Astrocyte of the hippocampus (primary cell): ENCODE measurements at regions not wholly inside any gene's neighbourhood (a gene's known extent, or its start where the extent isn't known, plus 50 kb on each side); places are given as distances from the start of the nearest gene placed in this dataset.

ENCODE experiments used
- DNase-seq: peaks from one replicate; pipeline ENCODE4 v3.0.0; 2011; ENCODE audit warnings: low read depth, low spot score

DNA sequence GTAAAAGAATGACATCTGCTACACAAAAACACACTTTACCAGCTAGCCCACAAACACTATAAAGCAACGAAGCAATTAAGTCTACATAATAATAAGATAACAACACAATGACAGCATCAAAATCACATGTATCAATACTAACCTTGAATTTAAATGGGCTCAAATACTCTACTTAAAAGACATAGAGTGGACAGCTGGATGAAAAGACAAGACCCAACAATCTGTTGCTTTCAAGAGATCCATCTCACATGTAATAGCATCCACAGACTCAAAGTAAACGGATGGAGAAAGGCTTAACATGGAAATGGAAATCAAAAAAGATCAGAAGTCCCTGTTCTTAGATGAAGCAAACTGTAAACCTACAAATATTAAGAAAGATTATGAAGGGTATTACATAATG, 2175.9 kb downstream of the PCDH9 start:
- DNase-seq, result no peak

DNA sequence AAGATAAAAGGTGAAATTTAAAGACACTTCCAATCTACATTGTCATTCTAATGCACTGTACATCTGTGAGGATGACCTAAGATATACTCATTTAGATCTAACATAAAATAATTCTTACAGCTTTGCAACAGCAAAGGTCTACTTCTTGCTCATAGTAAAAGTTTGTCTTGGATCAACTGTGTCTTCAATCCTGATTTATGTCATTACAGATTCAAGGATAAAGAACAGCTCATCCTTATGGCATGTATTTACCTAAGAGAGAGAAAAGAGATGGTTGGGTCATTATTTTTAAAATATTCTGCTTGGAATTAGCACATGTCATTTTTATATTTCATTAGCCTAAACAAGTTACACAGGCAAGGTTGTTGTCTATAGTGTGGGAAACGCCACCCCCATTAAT, 2193.1 kb downstream of the PCDH9 start:
- DNase-seq, result peak; percentile 0

DNA sequence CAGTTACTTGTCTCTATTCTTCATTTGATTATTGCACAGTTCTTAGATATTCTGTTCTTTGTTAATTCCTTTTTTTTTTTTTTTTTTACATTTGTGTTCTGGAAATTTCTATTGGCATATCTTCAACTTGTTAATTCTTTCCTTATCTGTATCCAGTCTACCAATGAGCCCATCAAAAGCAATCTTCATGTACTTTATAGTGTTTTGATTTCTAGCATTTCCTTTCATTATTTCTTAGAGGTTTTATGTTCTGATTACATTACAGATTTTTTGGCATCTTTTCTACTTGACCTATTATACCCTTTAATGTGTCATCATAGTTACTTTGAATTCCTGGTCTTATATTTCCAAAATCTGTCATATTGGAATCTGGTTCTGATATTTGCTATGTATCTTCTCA, 2194.8 kb downstream of the PCDH9 start:
- DNase-seq, result no peak

DNA sequence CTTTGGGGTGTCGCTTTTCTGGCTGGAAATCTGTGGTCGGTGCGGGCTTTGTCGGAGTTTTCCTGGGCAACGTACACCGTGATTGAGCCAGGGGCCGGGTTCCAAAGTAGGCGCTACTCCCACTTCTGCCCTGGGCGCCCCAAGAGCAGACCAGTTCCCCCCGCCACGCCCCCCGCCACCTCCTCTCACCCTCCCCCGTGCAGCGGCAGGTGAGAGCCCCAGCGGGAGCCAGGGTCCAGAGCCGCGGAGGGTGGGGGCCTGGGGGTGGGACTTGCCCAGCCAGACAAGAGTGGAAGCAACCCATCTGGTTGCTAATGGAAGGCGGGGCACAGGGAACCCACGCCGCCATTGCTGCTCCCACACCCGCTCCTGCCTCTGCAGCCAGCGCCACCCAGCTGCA, 2195.9 kb downstream of the PCDH9 start:
- no peak for DNase-seq

DNA sequence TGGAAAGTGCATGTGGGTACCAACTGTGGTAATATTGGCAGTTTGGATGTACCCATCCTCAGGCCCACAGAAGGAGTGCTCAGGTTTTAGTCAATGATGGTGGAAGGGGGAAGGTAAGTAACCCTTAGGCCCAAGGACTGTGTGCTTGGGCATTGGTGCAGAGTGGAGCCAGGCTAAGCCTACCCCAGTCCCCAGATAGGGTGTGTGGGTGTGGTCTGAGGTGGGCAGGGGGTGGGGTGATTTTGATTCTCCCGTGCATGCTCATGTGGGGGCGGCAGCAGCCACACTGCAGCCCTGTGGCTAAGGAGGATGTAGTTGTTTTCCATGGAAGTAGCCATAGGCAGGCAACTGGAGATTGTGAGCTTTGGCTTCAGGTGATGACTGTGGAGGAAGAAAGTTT, 2197.3 kb downstream of the PCDH9 start:
- DNase-seq, result no peak

DNA sequence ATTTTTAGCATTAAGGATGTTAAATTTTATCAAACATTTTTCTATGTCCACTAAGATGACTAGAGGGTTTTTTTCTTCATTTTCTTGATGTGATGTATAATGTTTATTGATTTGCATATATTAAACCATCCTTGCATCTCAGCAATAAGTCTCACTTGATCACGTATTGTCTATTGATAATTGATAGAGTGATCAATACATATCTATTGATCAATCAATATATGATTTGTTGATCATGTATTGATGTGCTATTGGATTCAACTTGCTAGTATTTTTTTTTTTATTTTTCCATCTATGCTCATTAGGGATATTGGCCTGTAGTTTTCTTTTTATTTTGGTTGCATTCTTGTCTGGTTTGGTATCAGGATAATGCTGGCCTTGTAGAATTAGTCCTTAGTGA, 2202.0 kb downstream of the PCDH9 start:
- no peak for DNase-seq

DNA sequence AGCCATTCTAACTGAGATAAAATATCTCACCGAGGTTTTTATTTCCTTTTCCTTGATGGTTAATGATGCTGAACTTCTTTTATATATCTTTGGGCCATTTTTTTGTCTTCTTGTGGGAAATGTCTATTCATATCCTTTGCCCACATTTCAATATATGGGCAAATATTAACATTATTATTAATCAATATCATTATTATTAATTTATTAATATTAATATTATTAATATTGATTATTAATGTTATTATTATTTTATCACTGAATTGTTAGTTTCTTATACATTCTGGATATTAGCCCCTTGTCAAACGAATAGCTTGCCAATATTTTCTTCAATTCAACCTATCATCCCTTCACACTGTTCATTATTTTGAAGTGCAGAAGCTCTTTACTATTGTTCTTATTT, 2203.6 kb downstream of the PCDH9 start:
- DNase-seq, result no peak

DNA sequence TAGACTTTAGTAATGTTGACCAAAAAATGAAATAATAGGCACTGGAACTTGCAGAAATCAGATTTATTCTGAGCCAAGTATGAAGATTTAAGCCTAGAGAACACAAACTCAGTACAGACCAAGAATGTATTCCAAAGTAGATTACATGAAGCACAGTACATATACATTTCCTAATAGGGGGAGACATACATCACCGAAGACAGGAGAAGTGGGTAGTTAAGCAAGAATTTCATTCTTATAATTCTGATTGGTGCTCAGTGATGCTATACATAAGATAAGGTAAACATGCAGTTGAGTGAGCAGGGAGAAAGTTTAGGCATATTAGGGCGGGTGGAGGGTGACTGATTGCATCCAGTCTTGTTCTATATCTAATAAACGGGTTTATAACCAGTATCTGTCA, 2218.8 kb downstream of the PCDH9 start:
- no peak for DNase-seq

DNA sequence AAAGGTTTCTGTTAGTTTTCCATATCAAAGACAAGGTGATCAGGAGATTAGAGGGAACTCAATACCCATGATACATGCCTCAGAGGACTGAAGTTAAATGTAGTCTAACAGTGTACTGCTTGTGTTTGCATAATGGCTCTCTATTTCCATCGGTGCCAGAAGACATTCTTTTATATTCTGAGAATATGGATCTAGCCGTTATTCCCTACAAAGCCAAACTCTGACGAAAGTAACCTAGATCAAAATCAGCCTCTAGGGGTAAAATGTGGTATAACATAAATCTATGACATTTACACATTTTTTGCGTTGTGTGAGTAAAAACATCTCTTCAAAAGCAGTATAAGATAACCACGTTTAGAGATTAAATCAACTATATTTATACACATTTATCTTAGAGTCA, 2232.7 kb downstream of the PCDH9 start:
- no peak for DNase-seq

DNA sequence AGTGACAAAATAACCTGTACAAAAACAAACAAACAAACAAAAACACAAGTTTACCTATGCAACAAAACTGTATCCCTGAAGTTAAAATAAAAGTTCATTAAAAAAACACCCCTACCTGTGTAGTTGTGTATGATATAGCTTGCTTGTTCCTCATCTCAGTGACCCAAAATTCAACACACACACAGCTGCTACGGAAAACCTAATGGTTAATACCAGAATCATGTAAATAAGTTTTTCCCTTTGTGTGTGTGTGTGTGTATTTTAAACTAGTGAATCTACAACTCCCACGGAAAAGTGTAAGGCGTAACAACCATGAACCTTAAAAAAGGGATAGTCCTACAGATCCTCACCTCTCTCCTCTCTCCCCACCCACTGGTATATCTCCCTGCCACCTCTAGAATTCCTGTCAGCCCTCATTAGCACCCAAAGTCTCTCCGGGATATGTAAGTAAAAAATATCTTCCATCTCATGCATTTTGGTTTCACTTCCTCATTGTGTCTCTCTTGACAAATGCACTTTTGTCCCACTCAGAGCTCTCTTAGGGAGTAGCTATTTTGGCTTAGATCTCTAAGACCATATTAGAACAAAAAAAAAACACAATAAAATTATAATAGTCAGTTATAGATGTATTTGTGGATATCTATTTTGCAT, 2236.5 kb downstream of the PCDH9 start:
- DNase-seq, result no peak

DNA sequence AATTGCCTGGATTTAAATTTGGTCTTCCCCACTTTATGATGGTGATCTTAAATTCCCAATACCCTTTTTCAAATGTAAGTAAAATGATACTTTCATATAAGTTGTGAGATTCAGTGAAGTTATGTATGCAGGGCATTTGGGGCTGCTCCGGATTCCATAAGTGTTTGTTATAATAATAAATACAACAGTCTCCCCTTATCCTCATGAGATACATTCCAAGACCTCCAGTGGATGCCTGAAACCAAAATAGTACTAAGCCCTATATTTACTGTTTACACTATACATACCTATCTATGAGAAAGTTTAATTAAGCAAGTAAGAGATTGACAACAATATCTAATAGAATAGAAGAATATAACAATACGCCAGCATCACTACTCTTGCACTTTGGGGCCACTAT, 2237.8 kb downstream of the PCDH9 start:
- DNase-seq, result no peak

DNA sequence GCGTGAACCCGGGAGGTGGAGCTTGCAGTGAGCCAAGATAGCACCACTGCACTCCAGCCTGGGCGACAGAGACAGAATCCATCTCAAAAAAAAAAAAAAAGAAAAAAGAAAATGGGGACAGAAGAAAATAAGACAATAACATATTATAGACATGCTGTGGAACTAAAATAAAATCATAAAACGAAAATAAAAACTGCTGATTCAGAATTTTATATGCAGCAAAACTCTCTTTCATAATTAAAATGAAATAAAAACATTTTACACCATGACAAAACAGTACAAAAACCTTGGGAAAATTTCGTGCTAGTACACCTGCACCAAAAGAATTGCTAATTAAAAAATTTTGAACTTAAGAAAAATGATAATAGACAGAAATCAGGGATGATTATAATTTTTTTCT, 2245.1 kb downstream of the PCDH9 start:
- no peak for DNase-seq

DNA sequence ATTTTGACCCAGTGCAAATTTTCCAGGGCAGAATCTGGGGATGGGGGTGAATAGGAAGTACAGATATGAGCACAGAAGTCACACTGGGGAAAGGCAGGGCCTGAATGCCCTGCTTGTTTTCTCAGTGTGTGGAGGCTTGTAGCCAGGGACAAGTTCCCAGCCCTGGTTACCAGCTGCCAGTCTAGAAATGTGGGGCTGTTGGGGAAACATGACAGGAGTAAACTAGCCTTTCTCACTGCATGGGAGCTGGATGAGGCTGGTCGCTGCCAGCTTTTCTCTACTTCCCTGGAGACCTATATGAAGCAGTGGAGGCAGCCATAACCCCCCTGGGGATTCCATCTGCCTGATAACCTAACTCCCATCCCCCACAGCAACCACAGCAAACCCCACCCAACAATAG, 2267.7 kb downstream of the PCDH9 start:
- no peak for DNase-seq

DNA sequence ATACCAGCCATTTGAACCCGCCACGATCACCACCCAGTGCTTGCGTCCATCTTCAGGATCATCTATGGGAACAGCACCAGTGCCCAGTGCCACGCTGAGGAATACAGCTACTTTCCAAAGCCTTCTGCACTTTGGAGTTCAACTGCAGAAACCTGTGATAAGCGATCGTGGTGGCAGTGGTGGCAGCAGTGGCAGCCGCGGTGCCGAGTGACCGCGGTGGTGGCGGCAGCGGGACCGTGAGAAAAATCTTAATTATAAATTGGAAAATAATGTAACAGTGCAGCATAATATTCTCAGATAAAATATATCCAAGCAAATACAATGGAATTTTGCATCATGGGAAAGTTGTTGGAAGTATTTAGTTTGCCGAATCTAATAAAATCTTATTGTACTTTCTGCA, 2270.9 kb downstream of the PCDH9 start:
- DNase-seq, result no peak

DNA sequence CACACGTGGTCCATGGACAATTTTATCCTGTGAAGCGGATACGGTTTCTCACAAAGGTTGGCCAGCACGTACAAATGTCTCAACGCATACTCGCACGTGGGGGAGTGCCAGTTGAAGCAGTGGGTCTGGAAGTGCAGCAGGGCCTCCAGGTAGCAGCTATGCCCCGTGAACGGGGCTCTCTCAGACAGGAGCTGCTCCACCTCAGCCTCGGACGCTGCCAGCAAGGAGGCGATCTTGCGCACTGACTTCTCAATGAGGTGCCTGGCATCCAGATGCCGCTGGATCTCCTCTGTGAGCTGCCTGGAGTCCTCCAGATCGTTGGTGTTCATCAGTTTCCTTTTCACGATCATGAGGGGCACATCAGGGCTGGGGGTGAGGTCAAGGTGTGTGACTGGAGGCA, 2272.0 kb downstream of the PCDH9 start:
- DNase-seq, result no peak

DNA sequence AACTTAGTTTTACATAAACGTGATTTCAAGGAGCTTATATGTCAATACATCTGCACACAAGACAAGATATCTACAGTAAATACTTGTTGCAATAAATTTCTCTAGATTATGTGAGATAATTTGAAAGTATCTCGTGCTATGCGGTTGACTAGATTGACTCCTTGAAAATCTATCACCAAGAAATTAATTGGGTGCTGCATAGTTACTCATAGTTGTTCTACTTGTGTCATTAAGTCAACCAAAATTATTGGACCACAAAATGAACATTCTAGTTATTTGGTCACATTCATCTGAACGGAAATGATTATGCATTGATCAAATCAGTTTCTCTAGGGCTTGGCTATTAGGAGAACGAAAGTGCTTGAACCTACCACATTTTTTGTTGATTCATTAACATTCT, 2291.5 kb downstream of the PCDH9 start:
- DNase-seq, result no peak

DNA sequence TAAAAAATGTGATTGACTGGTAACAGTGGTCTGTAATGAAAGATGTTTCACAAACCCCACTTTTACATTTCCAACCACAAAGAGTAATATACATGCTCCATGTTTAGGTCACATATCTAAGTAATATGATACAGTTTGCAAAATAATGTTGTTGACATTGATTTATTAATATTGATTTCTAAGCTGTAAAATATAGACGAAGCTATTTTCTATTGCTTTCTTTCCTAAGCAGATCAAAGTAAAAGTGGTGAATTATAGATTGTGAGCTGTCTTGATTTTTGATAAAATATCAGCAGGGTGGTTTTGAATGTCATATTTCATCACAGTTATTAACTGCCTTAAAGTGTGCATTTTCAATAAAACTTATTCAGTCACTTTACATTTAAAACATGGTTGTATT, 2292.8 kb downstream of the PCDH9 start:
- no peak for DNase-seq

DNA sequence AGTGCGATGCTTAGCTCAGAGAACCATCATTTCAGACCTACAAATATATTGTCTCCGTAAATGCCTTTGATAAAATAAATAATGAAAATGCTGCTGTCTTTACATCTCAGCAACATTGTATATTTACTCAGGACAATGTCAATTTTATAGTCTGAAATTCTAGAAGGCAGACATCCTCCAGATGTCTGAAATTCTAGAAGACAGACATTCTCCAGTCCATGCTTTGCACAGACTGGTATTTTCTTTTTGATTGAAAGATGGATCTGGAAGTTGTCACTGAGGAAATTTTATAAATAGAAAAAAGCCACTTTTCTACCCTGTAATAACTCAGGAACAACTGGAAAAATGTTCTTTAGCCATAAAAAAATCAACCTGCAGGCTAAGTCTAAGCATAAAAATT, 2293.3 kb downstream of the PCDH9 start:
- DNase-seq, result no peak

DNA sequence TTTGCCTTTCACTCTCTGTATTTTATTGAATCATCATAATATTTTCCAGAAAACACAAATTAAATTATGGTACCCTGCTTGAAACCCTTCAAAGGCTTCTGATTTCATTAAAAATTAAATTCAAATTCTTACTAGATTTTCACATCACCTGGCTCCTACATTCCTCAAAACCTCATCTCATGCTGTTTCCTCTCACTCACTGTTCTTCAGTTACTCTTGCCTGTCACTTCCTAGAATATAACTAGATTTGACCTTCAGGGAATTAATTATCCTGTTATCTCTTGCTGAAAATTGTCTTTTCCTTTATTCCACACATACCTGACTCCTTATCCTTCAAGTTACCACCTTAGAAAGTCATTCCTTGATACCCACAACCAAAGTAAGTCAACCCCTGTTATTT, 2294.7 kb downstream of the PCDH9 start:
- no peak for DNase-seq

DNA sequence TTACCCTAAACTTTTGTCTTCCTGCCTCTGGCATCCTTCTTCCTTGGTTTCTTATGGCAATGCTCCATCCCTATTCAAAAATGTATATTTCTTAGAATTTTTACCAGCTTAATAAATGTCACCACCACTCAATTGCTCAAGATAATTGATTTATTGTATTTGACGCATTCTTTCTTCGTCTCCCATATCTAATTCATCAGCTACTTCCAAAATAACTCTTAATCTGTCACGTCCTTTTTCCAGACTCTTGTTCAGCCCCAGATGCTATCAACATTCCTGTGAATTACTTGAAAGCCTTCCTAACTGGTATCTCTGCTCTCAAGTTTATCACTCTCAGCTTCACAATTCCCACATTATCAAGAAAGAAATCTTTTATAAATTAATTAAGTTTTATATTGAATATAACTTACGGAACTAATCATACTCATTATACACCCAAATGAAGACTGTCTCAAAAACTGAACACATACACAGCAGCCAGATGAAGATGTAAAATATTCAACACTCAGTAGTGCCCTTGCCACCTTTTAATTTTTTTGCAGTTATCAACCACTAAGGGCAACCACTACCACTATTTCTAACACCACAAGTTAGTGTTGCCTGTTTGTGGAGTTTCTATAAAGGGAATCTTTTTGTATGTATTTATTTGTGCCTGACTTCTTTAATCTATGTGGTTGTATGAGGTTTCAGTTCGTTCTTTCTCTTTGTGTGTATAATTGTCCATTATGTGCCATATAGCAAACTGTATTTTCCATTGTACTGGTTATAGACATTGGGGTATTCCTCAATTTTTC, 2295.4 kb downstream of the PCDH9 start:
- no peak for DNase-seq

DNA sequence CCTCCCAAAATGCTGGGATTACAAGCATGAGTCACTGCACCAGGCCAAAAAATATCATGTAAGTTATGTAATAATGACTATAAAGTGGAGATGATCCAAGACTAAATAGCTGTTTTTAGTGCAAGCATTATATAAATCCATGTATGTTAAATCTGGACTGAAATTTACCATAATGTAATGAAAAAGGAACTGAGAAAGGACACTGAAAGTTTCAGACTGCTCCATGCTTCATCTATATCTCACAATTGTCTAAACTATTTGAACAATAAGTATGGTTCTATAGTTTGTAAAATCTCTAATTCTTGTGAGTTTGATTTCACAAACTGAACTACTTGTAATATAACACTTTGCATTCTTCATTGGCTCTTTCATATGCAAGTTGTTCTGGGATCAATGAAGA, 2299.5 kb downstream of the PCDH9 start:
- DNase-seq, result no peak

DNA sequence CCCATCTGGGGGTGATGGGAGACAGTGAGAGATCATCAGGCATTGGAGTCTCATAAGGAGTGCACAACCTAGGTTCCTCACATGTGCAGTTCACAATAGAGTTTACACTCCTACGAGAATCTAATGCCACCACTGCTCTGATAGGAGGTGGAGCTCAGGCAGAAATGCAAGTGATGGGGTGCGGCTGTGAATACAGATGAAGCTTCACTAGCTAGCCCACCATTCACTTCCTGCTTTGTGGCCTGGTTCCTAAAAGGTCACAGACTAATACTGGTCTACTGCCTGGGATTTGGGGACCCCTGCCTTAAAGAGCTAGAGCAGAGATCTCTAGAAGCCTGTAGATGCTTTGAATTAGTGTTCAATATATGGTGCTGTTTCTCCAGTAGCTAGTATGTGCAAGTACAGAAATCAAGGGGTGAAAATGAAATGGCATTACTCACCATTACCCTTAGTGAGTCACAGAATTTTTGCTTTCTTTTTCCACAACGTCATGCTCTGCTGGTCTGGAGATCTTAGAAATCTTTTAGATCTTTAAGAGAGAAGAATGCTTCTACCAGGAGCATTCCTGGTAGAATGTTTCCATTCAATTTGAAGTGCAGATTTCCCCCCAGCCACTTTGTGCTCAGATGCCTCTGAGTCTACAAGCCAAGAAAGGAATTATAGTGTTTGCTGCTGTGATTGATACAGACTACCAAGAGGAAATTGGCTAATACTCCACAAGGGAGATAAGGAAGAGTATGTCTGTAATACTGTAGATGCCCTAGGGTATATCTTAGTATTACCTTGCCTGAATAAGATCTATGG, 2301.2 kb downstream of the PCDH9 start:
- DNase-seq, result peak; percentile 88

DNA sequence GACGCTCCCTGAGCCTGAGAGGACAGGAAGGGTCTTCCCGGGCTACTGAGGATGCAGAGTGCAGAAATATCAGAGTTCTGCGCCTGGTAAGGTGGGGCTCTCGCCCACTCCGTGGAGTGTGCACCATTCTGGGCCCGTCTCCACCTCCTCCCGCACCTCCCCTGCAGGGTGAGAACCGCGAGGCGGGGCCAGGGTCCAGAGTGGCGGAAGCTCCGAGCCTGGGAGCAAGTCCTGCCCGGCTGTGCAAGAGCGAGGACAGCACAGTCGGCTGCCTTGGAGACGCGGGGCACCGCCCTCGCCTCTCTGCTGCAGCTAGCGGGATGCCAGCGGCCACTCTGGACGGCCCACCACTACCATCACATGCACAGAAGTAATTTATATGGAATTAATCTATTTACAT, 2304.4 kb downstream of the PCDH9 start:
- DNase-seq, result no peak
